Retinal pigment epithelial cell (primary cell): ENCODE measurements at regions not wholly inside any gene's neighbourhood (a gene's known extent, or its start where the extent isn't known, plus 50 kb on each side); places are given as distances from the start of the nearest gene placed in this dataset.

Source experiments
- DNase-seq: peaks from one replicate; pipeline ENCODE4 v3.0.0-alpha.2; 2010; ENCODE audit warnings: low read depth
- H3K4me3 ChIP-seq: 2 replicates; pipeline ENCODE4 v1.5.1; 2011; ENCODE audit warnings: mild to moderate bottlenecking, low read length, control low read depth, moderate library complexity
- TF ChIP-seq, protein P1 (sequence below): conservative IDR thresholded peaks from 2 replicates; pipeline ENCODE4 v1.5.1; 2011; ENCODE audit warnings: low read depth, low read length, control low read depth, inconsistent platforms

- H3K4me3 ChIP-seq, result no peak overlapping the region
- no peak for DNase-seq
- TF ChIP-seq, protein P1, sequence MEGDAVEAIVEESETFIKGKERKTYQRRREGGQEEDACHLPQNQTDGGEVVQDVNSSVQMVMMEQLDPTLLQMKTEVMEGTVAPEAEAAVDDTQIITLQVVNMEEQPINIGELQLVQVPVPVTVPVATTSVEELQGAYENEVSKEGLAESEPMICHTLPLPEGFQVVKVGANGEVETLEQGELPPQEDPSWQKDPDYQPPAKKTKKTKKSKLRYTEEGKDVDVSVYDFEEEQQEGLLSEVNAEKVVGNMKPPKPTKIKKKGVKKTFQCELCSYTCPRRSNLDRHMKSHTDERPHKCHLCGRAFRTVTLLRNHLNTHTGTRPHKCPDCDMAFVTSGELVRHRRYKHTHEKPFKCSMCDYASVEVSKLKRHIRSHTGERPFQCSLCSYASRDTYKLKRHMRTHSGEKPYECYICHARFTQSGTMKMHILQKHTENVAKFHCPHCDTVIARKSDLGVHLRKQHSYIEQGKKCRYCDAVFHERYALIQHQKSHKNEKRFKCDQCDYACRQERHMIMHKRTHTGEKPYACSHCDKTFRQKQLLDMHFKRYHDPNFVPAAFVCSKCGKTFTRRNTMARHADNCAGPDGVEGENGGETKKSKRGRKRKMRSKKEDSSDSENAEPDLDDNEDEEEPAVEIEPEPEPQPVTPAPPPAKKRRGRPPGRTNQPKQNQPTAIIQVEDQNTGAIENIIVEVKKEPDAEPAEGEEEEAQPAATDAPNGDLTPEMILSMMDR, result no peak
These were observed 50.5 kb upstream of the SULT1C3 start for GRCh38 chr2:108189316-108189715.
